ENCODE measurements at regions not wholly inside any gene's neighbourhood (a gene's known extent, or its start where the extent isn't known, plus 50 kb on each side); places are given as distances from the start of the nearest gene placed in this dataset.

GRCh38 chr4:132564920-132565319 is 584.2 kb upstream of the PCDH10 start:
- Histone ChIP-seq H3K4me3 (no peak overlapping the region), H3K9ac (ENCODE audit: low read depth in 2 of 2, low read length in 2 of 2) (no peak overlapping the region), H3K4me1 (no peaks in the 10 kb centered on the region), H3K9me3 (no peaks in the 10 kb centered on the region), H3K36me3 (no peaks in the 10 kb centered on the region), H3K27ac (no peak overlapping the region), H3K27me3 (no peaks in the 10 kb centered on the region)
- DNase-seq, result no peak
- intact Hi-C loops (cut with DNase I), result no loop called here
- TF ChIP-seq, protein P1, sequence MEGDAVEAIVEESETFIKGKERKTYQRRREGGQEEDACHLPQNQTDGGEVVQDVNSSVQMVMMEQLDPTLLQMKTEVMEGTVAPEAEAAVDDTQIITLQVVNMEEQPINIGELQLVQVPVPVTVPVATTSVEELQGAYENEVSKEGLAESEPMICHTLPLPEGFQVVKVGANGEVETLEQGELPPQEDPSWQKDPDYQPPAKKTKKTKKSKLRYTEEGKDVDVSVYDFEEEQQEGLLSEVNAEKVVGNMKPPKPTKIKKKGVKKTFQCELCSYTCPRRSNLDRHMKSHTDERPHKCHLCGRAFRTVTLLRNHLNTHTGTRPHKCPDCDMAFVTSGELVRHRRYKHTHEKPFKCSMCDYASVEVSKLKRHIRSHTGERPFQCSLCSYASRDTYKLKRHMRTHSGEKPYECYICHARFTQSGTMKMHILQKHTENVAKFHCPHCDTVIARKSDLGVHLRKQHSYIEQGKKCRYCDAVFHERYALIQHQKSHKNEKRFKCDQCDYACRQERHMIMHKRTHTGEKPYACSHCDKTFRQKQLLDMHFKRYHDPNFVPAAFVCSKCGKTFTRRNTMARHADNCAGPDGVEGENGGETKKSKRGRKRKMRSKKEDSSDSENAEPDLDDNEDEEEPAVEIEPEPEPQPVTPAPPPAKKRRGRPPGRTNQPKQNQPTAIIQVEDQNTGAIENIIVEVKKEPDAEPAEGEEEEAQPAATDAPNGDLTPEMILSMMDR (IDR thresholded peaks at IDR 0.05), result no peak

GRCh38 chr4:132565542-132565941 is 583.6 kb upstream of the PCDH10 start:
- Histone ChIP-seq H3K27me3 (no peaks in the 10 kb centered on the region), H3K36me3 (no peaks in the 10 kb centered on the region), H3K4me1 (no peaks in the 10 kb centered on the region), H3K9me3 (no peaks in the 10 kb centered on the region), H3K4me3 (no peak overlapping the region), H3K9ac (ENCODE audit: low read depth in 2 of 2, low read length in 2 of 2) (no peak overlapping the region), H3K27ac (no peak overlapping the region)
- no peak for DNase-seq
- intact Hi-C loops (cut with DNase I), result no loop called here
- TF ChIP-seq, protein P1 (IDR thresholded peaks at IDR 0.05), result no peak

DNA sequence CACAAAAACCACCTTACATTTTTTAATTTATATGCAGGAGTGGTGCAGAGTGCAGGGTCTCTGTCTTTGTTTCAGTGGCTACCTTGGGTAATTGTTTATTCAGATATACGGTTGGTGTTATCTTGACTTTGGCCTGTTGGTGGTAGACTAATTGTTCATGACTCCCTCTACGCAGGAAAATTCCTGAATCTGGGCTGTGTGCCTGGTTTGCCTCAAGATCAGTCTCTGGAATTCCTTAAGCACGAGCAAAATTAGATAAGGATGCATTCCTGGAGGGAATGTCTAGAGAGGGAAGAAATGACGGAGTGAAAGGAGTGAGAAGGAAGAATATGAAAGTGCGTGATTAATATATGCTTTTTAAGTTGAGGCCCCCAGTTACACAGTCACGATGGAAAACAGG is 576.9 kb upstream of the PCDH10 start:
- intact Hi-C loops (cut with DNase I), result no loop called here
- Histone ChIP-seq H3K27ac (no peak overlapping the region), H3K27me3 (no peaks in the 10 kb centered on the region), H3K9me3 (no peaks in the 10 kb centered on the region), H3K36me3 (no peaks in the 10 kb centered on the region), H3K9ac (ENCODE audit: low read depth in 2 of 2, low read length in 2 of 2) (no peak overlapping the region), H3K4me1 (no peaks in the 10 kb centered on the region), H3K4me3 (no peak overlapping the region)
- no peak for DNase-seq
- TF ChIP-seq, protein P1 (IDR thresholded peaks at IDR 0.05), result no peak

GRCh38 chr4:132587626-132588025 is 561.5 kb upstream of the PCDH10 start:
- H3K27ac ChIP-seq, result no peak overlapping the region
- intact Hi-C loops (cut with DNase I), result no loop called here
- no peak overlapping the region for H3K4me3 ChIP-seq
- DNase-seq, result no peak
- no peaks in the 10 kb centered on the region for H3K9me3 ChIP-seq
- no peak overlapping the region for H3K9ac ChIP-seq (ENCODE audit: low read depth in 2 of 2, low read length in 2 of 2)
- TF ChIP-seq, protein P1 (IDR thresholded peaks at IDR 0.05), result no peak
- no peaks in the 10 kb centered on the region for H3K4me1 ChIP-seq
- no peaks in the 10 kb centered on the region for H3K36me3 ChIP-seq
- no peaks in the 10 kb centered on the region for H3K27me3 ChIP-seq

- intact Hi-C loops (cut with DNase I), result no loop called here
- no peak overlapping the region for H3K9ac ChIP-seq (ENCODE audit: low read depth in 2 of 2, low read length in 2 of 2)
- H3K27ac ChIP-seq, result no peak overlapping the region
- TF ChIP-seq, protein P1 (IDR thresholded peaks at IDR 0.05), result no peak
- no peaks in the 10 kb centered on the region for H3K27me3 ChIP-seq
- no peaks in the 10 kb centered on the region for H3K4me1 ChIP-seq
- DNase-seq, result no peak
- H3K36me3 ChIP-seq, result no peaks in the 10 kb centered on the region
- no peaks in the 10 kb centered on the region for H3K9me3 ChIP-seq
- no peak overlapping the region for H3K4me3 ChIP-seq
Observed at GRCh38 chr4:132592340-132592739, 556.8 kb upstream of the PCDH10 start.

DNA sequence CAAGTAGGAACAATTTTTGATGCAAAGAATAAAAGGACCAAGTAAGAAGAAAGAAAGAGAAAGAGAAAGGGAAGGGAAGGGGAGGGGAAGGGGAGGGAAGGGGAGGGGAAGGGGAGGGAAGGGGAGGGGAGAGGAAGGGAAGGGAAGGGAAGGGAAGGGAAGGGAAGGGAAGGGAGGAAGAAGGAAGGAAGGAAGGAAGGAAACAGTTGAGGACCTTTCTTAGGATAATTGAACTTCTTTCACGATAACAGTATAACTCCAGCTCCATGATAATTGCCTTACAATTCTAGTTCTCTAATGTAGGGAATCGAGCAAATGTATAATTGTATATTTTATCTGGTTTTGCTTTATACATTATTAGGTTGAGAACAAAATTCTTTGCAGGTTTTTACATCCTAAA is 556.2 kb upstream of the PCDH10 start:
- Histone ChIP-seq H3K9ac (ENCODE audit: low read depth in 2 of 2, low read length in 2 of 2) (no peak overlapping the region), H3K27ac (no peak overlapping the region), H3K36me3 (no peaks in the 10 kb centered on the region), H3K27me3 (no peaks in the 10 kb centered on the region), H3K9me3 (no peaks in the 10 kb centered on the region), H3K4me3 (no peak overlapping the region), H3K4me1 (no peaks in the 10 kb centered on the region)
- intact Hi-C loops (cut with DNase I), result no loop called here
- DNase-seq, result no peak
- TF ChIP-seq, protein P1 (IDR thresholded peaks at IDR 0.05), result no peak
